HFFc6 (cell line): ENCODE measurements at regions not wholly inside any gene's neighbourhood (a gene's known extent, or its start where the extent isn't known, plus 50 kb on each side); places are given as distances from the start of the nearest gene placed in this dataset.

ENCODE experiments used
- DNase-seq: peaks from one replicate; pipeline ENCODE4 v3.0.0-alpha.2; 2018
- H3K27ac Mint-ChIP-seq: 2 replicates; pipeline ENCODE4 v1.8.0; 2020; ENCODE audit warnings: mild to moderate bottlenecking, mixed read lengths
- H3K27me3 Mint-ChIP-seq: 2 replicates; pipeline ENCODE4 v1.8.0; 2021; ENCODE audit warnings: mild to moderate bottlenecking, moderate library complexity, mixed read lengths; ENCODE audit not compliant: insufficient read depth
- H3K36me3 Mint-ChIP-seq: 2 replicates; pipeline ENCODE4 v1.8.0; 2021; ENCODE audit warnings: low read depth, mixed read lengths
- H3K4me1 Mint-ChIP-seq: 2 replicates; pipeline ENCODE4 v1.8.0; 2020; ENCODE audit warnings: low read depth, mixed read lengths
- H3K4me3 Mint-ChIP-seq: 2 replicates; pipeline ENCODE4 v1.8.0; 2020; ENCODE audit warnings: mild to moderate bottlenecking, moderate library complexity, mixed read lengths
- H3K9me3 Mint-ChIP-seq: 2 replicates; pipeline ENCODE4 v1.8.0; 2020; ENCODE audit warnings: mild to moderate bottlenecking, mixed read lengths
- TF ChIP-seq, protein P1 (sequence below): fragments of 200-600 bp; sonication (generic); IDR thresholded peaks from 2 replicates; pipeline ENCODE4 v1.5.0; 2021; ENCODE audit warnings: antibody characterized with exemption, mild to moderate bottlenecking

DNA sequence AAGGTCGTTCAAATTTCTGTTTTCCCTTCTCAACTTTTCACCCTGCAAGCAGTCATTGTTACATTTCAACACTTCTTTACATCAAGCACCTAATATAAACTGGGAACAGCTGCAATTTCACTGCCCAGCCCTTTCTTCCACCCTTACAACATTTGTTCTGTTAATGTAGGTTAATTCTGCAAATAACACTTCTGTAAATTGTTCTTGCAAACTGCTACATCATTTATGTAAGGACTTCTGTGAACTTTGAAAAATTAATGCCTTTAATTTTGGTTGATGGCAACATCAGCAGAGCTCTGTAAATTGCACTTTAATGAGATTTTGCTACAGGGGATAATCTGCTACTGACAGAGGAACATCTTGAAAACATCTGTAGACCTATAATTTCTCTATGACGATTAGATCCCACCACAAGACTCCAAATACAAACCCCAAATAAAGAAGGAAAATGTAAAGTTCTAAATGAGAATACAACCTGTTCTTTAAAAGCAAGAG is 93.5 kb downstream of the ZIC4 start:
- H3K4me1 Mint-ChIP-seq, result peaks cover 6% of the 10 kb centered on the region; the same call in 1 of the 2 replicates
- DNase-seq, result no peak
- H3K27me3 Mint-ChIP-seq, result no peaks in the 10 kb centered on the region
- H3K36me3 Mint-ChIP-seq, result 0 out of 2 replicates have a peak, but pooled peaks cover 2% of the 10 kb centered on the region
- H3K27ac Mint-ChIP-seq, result no peak overlapping the region
- TF ChIP-seq, protein P1, sequence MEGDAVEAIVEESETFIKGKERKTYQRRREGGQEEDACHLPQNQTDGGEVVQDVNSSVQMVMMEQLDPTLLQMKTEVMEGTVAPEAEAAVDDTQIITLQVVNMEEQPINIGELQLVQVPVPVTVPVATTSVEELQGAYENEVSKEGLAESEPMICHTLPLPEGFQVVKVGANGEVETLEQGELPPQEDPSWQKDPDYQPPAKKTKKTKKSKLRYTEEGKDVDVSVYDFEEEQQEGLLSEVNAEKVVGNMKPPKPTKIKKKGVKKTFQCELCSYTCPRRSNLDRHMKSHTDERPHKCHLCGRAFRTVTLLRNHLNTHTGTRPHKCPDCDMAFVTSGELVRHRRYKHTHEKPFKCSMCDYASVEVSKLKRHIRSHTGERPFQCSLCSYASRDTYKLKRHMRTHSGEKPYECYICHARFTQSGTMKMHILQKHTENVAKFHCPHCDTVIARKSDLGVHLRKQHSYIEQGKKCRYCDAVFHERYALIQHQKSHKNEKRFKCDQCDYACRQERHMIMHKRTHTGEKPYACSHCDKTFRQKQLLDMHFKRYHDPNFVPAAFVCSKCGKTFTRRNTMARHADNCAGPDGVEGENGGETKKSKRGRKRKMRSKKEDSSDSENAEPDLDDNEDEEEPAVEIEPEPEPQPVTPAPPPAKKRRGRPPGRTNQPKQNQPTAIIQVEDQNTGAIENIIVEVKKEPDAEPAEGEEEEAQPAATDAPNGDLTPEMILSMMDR, result no peak
- H3K4me3 Mint-ChIP-seq, result no peak overlapping the region
- peaks cover 2% of the 10 kb centered on the region; the same call in 1 of the 2 replicates for H3K9me3 Mint-ChIP-seq

DNA sequence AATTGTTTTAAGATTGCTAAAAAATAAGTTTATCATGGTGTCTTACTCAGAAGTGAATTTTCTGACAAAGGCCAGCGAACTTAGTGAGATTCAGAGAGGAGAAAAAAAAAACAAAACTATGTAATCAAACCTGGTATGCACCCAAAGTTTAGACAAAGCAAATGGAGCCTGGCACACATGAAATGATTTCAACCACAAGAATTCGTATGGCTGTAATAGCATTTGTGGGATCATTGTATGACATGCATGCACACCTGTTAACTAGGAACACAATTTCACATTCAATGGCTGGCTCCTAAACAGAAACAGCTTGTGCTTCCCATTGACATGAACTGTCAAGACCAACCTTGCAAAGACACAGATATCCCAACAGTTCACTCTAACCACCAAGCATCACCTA is 94.6 kb downstream of the ZIC4 start:
- Mint-ChIP-seq H3K4me1 (peaks cover 12% of the 10 kb centered on the region), H3K27me3 (no peaks in the 10 kb centered on the region), H3K4me3 (no peak overlapping the region), H3K36me3 (0 out of 2 replicates have a peak, but pooled peaks cover 7% of the 10 kb centered on the region), H3K27ac (no peak overlapping the region), H3K9me3 (peaks cover 4% of the 10 kb centered on the region; the same call in 1 of the 2 replicates)
- TF ChIP-seq, protein P1, result no peak
- DNase-seq, result no peak

DNA sequence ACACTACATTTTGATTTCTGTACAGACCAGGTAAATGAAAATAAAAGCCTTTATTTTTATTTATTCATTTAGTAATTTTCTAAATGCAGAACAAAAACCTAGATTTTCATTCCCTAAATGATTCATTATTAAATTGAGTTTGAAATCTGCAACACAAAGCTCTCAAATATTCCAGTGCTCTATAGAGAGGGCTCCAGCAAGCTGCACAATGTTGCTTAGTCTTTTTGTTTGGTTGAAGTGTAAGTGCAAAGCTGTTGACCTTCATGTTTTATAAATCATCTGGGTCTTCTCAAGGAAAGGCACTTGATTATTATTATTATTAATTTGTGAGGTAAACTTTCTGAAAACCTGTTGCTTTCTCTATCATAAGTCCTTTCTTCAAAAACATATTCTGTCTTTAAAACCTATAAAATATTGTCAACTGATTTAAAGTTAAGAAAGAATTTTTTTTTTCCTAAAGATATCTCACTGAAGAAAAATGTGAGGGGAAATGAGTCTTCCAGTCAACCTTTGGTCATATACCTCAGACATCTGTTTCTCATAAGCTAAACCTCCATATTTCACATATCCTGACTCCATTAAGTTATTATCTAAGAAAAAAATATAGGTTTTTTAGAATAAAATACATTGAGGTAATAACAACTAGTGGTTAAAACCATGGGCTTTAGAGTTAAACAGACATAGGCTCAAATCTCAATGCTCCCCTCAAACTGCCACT is 100.7 kb downstream of the ZIC4 start:
- TF ChIP-seq, protein P1, result no peak
- Mint-ChIP-seq H3K27me3 (no peaks in the 10 kb centered on the region), H3K36me3 (peaks cover 13% of the 10 kb centered on the region; the same call in 1 of the 2 replicates), H3K4me3 (peak overlapping the region; percentile 32; the same call in 1 of the 2 replicates), H3K27ac (peak overlapping the region; percentile 87), H3K9me3 (peaks cover 4% of the 10 kb centered on the region; the same call in 1 of the 2 replicates), H3K4me1 (peaks cover 39% of the 10 kb centered on the region)
- DNase-seq, result peak; percentile 30

DNA sequence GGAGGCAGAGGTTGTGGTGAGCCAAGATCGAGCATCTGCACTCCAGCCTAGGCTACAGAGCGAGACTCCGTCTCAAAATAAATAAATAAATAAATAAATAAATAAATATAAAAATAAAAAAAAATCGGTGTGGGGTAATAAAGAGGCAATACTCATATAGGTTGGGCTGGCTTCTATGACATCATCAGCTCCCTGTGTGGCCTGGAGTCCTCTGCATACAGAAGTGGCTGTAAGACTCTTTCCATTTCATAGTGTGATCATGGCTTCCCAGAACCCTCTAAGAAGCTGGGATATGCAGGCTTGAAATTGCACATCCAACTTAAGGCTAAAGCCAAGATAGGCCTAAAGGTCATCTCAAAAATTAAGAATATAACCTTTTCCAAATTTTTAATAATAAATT is 101.6 kb downstream of the ZIC4 start:
- H3K4me1 Mint-ChIP-seq, result peaks cover 47% of the 10 kb centered on the region
- TF ChIP-seq, protein P1, result no peak
- peaks cover 4% of the 10 kb centered on the region; the same call in 1 of the 2 replicates for H3K9me3 Mint-ChIP-seq
- H3K4me3 Mint-ChIP-seq, result no peak overlapping the region
- DNase-seq, result no peak
- no peaks in the 10 kb centered on the region for H3K27me3 Mint-ChIP-seq
- H3K27ac Mint-ChIP-seq, result peak overlapping the region; percentile 55
- peaks cover 13% of the 10 kb centered on the region; the same call in 1 of the 2 replicates for H3K36me3 Mint-ChIP-seq

DNA sequence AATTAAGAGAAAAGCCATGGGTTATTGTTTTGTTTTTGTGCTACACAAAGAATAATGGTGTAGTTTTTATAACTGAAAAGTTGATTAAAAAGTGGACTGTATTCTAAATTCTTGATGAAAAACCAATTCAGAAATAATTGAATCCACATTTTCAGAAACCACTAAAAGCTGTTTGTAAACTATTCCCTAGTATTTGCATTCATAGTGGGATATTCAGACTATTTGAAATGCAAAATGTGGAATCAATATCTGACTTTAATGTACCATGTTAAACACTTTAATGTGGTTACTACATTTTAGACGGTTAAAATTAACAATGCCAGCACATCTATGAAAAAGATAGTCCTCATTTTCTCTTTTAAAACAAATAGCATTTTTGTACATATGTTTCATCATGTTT is 104.6 kb downstream of the ZIC4 start:
- H3K27me3 Mint-ChIP-seq, result no peaks in the 10 kb centered on the region
- no peak overlapping the region for H3K4me3 Mint-ChIP-seq
- TF ChIP-seq, protein P1, result no peak
- H3K4me1 Mint-ChIP-seq, result peaks cover 63% of the 10 kb centered on the region
- H3K9me3 Mint-ChIP-seq, result no peaks in the 10 kb centered on the region
- H3K36me3 Mint-ChIP-seq, result peaks cover 6% of the 10 kb centered on the region; the same call in 1 of the 2 replicates
- no peak for DNase-seq
- H3K27ac Mint-ChIP-seq, result no peak overlapping the region; the same call in 1 of the 2 replicates
